ENCODE measurements at regions not wholly inside any gene's neighbourhood (a gene's known extent, or its start where the extent isn't known, plus 50 kb on each side); places are given as distances from the start of the nearest gene placed in this dataset.

DNA sequence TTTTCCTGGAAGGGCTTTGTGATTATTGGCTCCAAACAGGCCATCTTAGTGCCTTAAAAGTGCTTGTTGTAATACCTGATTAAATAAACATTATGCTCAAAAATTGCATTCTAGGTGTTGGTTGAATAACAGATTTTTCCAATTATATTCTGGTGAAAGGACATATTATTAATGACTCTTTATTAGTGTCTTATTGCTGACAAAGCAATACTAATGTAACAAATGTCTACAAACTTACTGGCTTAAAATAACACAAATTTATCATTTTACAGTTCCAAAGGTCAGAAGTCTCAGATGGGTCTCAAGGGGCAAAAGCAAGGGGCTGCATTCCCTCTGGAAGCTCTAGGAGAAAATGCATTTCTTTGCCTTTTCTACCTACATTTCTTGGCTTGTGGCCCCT, 86.9 kb upstream of the CPM start:
- TF ChIP-seq CTCF (IDR thresholded peaks at IDR 0.05; ENCODE audit: poor library complexity, severe bottlenecking) (no peak), POLR2AphosphoS5 (IDR thresholded peaks at IDR 0.05) (no peak), EZH2 (IDR thresholded peaks at IDR 0.05; ENCODE audit: borderline replicate concordance, insufficient read depth, low read length, poor library complexity, severe bottlenecking) (no peak), MXI1 (conservative IDR thresholded peaks at IDR 0.05; ENCODE audit: poor library complexity, severe bottlenecking) (no peak), REST (IDR thresholded peaks at IDR 0.05; ENCODE audit: borderline replicate concordance) (no peak), SMC3 (conservative IDR thresholded peaks at IDR 0.05; ENCODE audit: poor library complexity) (no peak)

Data from neural cell (in vitro differentiated cells).